K562 (cell line): ENCODE measurements at regions not wholly inside any gene's neighbourhood (a gene's known extent, or its start where the extent isn't known, plus 50 kb on each side); places are given as distances from the start of the nearest gene placed in this dataset.

Source experiments
- ATAC-seq: fragments of 200-7000 bp; cut with Tn5 transposase; 3 replicates; pipeline ENCODE4 v1.9.1; 2020; ENCODE audit warnings: moderate library complexity
- BruUV-seq: library from RNA; stranded (reverse); fragments of 400-500 nt; replicated peaks from 2 replicates; lab custom pipeline; 2021; lab: Mats Ljungman, UMichigan
- CTCF ChIA-PET: fragments of 300-600 bp; formaldehyde crosslinking; extraction: SDS; loops from one replicate; lab custom pipeline; 2021; ENCODE audit warnings: low intra/inter-chr PET ratio; lab: Yijun Ruan, JAX
- POLR2A ChIA-PET: fragments of 300-600, 350-650 bp; sonication (Branson Sonifier 250); formaldehyde crosslinking; extraction: SDS; loops from one replicate; lab custom pipeline; 2021; ENCODE audit warnings: antibody characterized with exemption, inconsistent platforms; lab: Yijun Ruan, JAX
- DNase-seq, 4 experiments: peaks; one replicate each; pipeline versions ENCODE4 v3.0.0 to v3.0.0-alpha.2; 2011 to 2018; ENCODE audit warnings: low spot score in 3 of 4, mixed read lengths in 3 of 4; ENCODE audit errors: extremely low read depth in 1 of 4
- FAIRE-seq: peaks from 2 replicates; lab custom pipeline; 2011; peaks lifted over from hg19 to GRCh38; lab: Jason Lieb, UNC
- H2AFZ ChIP-seq: 2 replicates; pipeline ENCODE4 v1.6.0; 2011; ENCODE audit warnings: low read depth, low read length, control low read depth, inconsistent platforms
- H3K27ac ChIP-seq: fragments of 200-600 bp; 3 replicates; pipeline ENCODE4 v1.8.0; 2011; ENCODE audit warnings: low read depth, mild to moderate bottlenecking, control low read depth, inconsistent platforms, low read length, moderate library complexity, mixed read lengths; ENCODE audit errors: extremely low read depth
- H3K27me3 ChIP-seq, 2 experiments: fragments of 300-600 bp in 1 of 2; 2 replicates in 1 of 2; 3 replicates in 1 of 2; pipeline versions ENCODE4 v1.6.0 to v1.8.0; 2011; ENCODE audit warnings: inconsistent platforms in 2 of 2, low read length in 2 of 2, mild to moderate bottlenecking in 1 of 2, mixed read lengths in 1 of 2, moderate library complexity in 1 of 2; ENCODE audit not compliant: control insufficient read depth in 2 of 2, insufficient read depth in 2 of 2
- H3K36me3 ChIP-seq: fragments of 300-600 bp; 3 replicates; pipeline ENCODE4 v1.8.0; 2011; ENCODE audit warnings: mild to moderate bottlenecking, low read length, inconsistent platforms; ENCODE audit not compliant: control insufficient read depth, insufficient read depth
- H3K4me1 ChIP-seq, 2 experiments: fragments of 200-600 bp in 1 of 2; replicated peaks in 1 of 2; 2 replicates in 1 of 2; 3 replicates in 1 of 2; pipeline versions ENCODE4 v1.5.1 to v1.8.0; 2011; ENCODE audit warnings: inconsistent platforms in 2 of 2, low read length in 2 of 2, mild to moderate bottlenecking in 1 of 2, mixed read lengths in 1 of 2, moderate library complexity in 1 of 2; ENCODE audit not compliant: control insufficient read depth in 2 of 2, insufficient read depth in 2 of 2
- H3K4me2 ChIP-seq: 2 replicates; pipeline ENCODE4 v1.6.1; 2011; ENCODE audit warnings: low read length, control low read depth, inconsistent platforms, mixed read lengths; ENCODE audit not compliant: insufficient read depth
- H3K4me3 ChIP-seq: fragments of 200-600 bp; sonication (generic), shearing (Covaris generic); 2 replicates; pipeline ENCODE4 v1.5.1; 2016; ENCODE audit warnings: control low read depth, inconsistent platforms
- H3K79me2 ChIP-seq: fragments of 200-600 bp; 3 replicates; pipeline ENCODE4 v1.8.0; 2011; ENCODE audit warnings: low read length, inconsistent platforms; ENCODE audit not compliant: control insufficient read depth, insufficient read depth
- H3K9ac ChIP-seq, 2 experiments: 2 replicates each; pipeline versions ENCODE4 v1.6.0 to v1.6.1; 2011; ENCODE audit warnings: low read depth in 2 of 2, low read length in 2 of 2, control low read depth in 1 of 2, inconsistent platforms in 1 of 2, mild to moderate bottlenecking in 1 of 2, mixed read lengths in 1 of 2; ENCODE audit not compliant: insufficient read depth in 1 of 2
- H3K9me1 ChIP-seq: one replicate; pipeline ENCODE4 v1.6.0; 2011; ENCODE audit warnings: inconsistent platforms, mild to moderate bottlenecking, low read length, moderate library complexity; ENCODE audit not compliant: control insufficient read depth, insufficient read depth
- H3K9me3 ChIP-seq: replicated peaks from 2 replicates; pipeline ENCODE4 v1.5.1; 2011; ENCODE audit warnings: low read depth, low read length, inconsistent platforms; ENCODE audit not compliant: control insufficient read depth, insufficient read depth
- H4K20me1 ChIP-seq: replicated peaks from 2 replicates; pipeline ENCODE4 v1.6.1; 2011; ENCODE audit warnings: low read length, inconsistent platforms, mixed read lengths; ENCODE audit not compliant: control insufficient read depth, insufficient read depth
- BRD9 ChIP-seq: fragments of 450-650 bp; IDR thresholded peaks from 2 replicates; pipeline ENCODE4 v1.6.1; 2018; ENCODE audit warnings: low read depth; ENCODE audit not compliant: partially characterized antibody
- CREB1 ChIP-seq, 2 experiments: sonication (generic) in 1 of 2; formaldehyde crosslinking in 1 of 2; IDR thresholded peaks; 2 replicates each; pipeline versions ENCODE4 v1.6.1 to v1.8.0; 2012 to 2022; ENCODE audit warnings: inconsistent platforms in 1 of 2, mild to moderate bottlenecking in 1 of 2, missing genetic modification reagents in 1 of 2, moderate library complexity in 1 of 2
- ETS2 ChIP-seq: IDR thresholded peaks from 2 replicates; pipeline ENCODE4 v1.6.1; 2016; ENCODE audit warnings: borderline replicate concordance, missing genetic modification characterization, mild to moderate bottlenecking, moderate library complexity, missing compliant biosample characterization; ENCODE audit not compliant: poor library complexity, severe bottlenecking
- FOXP4 ChIP-seq: sonication (generic); formaldehyde crosslinking; IDR thresholded peaks from 2 replicates; pipeline ENCODE4 v1.8.0; 2022; ENCODE audit warnings: mild to moderate bottlenecking, missing genetic modification reagents, borderline replicate concordance
- GTF2F1 ChIP-seq: IDR thresholded peaks from 2 replicates; pipeline ENCODE4 v1.6.1; 2011; ENCODE audit warnings: low read depth, low read length, improper control_type of control experiment
- RNF2 ChIP-seq: sonication (generic); IDR thresholded peaks from 2 replicates; pipeline ENCODE4 v1.6.1; 2016
- SETDB1 ChIP-seq: IDR thresholded peaks from one replicate; pipeline ENCODE4 v1.6.1; 2012; ENCODE audit warnings: low read length, control low read depth, inconsistent platforms
- SRF ChIP-seq, 2 experiments: fragments of 250-450, 450-650 bp in 1 of 2; sonication (Bioruptor Pico) in 1 of 2; sonication (generic) in 1 of 2; formaldehyde crosslinking; IDR thresholded peaks; 2 replicates each; pipeline versions ENCODE4 v1.5.0 to v1.5.1; 2020 to 2022; ENCODE audit warnings: mild to moderate bottlenecking in 1 of 2, missing genetic modification reagents in 1 of 2
- ZNF12 ChIP-seq: sonication (generic); formaldehyde crosslinking; IDR thresholded peaks from 2 replicates; pipeline ENCODE4 v1.4.0; 2020; ENCODE audit warnings: mild to moderate bottlenecking, missing genetic modification reagents
- ZNF696 ChIP-seq: fragments of 250-450 bp; sonication (Bioruptor Pico); conservative IDR thresholded peaks from 2 replicates; pipeline ENCODE4 v1.4.0; 2020; ENCODE audit warnings: mild to moderate bottlenecking, moderate library complexity
- WGBS: fragments of 100-300 bp; shearing (Covaris generic); methylation state at CpG from one replicate; pipeline ENCODE4 v1.1.6; 2016; ENCODE audit warnings: low coverage, mixed read lengths; ENCODE audit not compliant: insufficient coverage; ENCODE audit errors: missing lambda C conversion rate; 5-methylcytosine and 5-hydroxymethylcytosine counted together
- in situ Hi-C: fragments of 300-500 bp; cut with MboI; formaldehyde crosslinking; loops from 4 replicates; pipeline ENCODE4 v1.15.0; 2018; ENCODE audit warnings: inconsistent platforms, mixed read lengths
- intact Hi-C: fragments of 100-400 bp; cut with micrococcal nuclease; formaldehyde crosslinking; loops from 2 replicates; pipeline ENCODE4 v1.14.2; 2022
- TF ChIP-seq, protein P1 (sequence below): fragments of 450-650 bp; IDR thresholded peaks from 2 replicates; pipeline ENCODE4 v1.6.1; 2016; ENCODE audit warnings: low read depth, mild to moderate bottlenecking, moderate library complexity

GRCh38 chr19:33977756-33978685, 181.4 kb downstream of the KCTD15 start:
- BruUV-seq = no TSS peak

More at GRCh38 chr19:33977756-33978685, 181.4 kb downstream of the KCTD15 start:
- POLR2A ChIA-PET = no interaction called here
- no peaks in the 10 kb centered on the region for H3K27me3 ChIP-seq
- no peak overlapping the region for H2AFZ ChIP-seq
- H4K20me1 ChIP-seq = no peaks in the 10 kb centered on the region
- H3K9ac ChIP-seq = no peak overlapping the region
- intact Hi-C loops = no loop called here
- no peaks in the 10 kb centered on the region for H3K4me1 ChIP-seq
- H3K79me2 ChIP-seq = no peaks in the 10 kb centered on the region
- no peak for DNase-seq
- no peak overlapping the region for H3K4me2 ChIP-seq
- ATAC-seq = no peak
- no peak overlapping the region for H3K4me3 ChIP-seq
- TF ChIP-seq ZNF12 (CRISPR knock-in tag) (no peak), FOXP4 (CRISPR knock-in tag) (no peak), BRD9 (no peak), CREB1 (IDR thresholded peaks at IDR 0.05) (no peak), CREB1 (CRISPR knock-in tag; IDR thresholded peaks at IDR 0.05) (no peak), ETS2 (no peak), ZNF696 (no peak), SETDB1 (no peak), GTF2F1 (no peak), RNF2 (no peak), SRF (CRISPR knock-in tag; IDR thresholded peaks at IDR 0.05) (no peak)
- TF ChIP-seq, protein P1, sequence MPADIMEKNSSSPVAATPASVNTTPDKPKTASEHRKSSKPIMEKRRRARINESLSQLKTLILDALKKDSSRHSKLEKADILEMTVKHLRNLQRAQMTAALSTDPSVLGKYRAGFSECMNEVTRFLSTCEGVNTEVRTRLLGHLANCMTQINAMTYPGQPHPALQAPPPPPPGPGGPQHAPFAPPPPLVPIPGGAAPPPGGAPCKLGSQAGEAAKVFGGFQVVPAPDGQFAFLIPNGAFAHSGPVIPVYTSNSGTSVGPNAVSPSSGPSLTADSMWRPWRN = no peak
- TF ChIP-seq, all 486 proteins: peak for 0
- Histone ChIP-seq H3K27ac (no peak overlapping the region), H3K9me1 (no peaks in the 10 kb centered on the region), H3K36me3 (no peaks in the 10 kb centered on the region), H3K9me3 (no peaks in the 10 kb centered on the region)
- 0% methylated on average over 4 of the region's 4 CpGs for WGBS
- FAIRE-seq = no peak
- CTCF ChIA-PET = no interaction called here
- in situ Hi-C loops = no loop called here
